ENCODE measurements at regions not wholly inside any gene's neighbourhood (a gene's known extent, or its start where the extent isn't known, plus 50 kb on each side); places are given as distances from the start of the nearest gene placed in this dataset.

DNA sequence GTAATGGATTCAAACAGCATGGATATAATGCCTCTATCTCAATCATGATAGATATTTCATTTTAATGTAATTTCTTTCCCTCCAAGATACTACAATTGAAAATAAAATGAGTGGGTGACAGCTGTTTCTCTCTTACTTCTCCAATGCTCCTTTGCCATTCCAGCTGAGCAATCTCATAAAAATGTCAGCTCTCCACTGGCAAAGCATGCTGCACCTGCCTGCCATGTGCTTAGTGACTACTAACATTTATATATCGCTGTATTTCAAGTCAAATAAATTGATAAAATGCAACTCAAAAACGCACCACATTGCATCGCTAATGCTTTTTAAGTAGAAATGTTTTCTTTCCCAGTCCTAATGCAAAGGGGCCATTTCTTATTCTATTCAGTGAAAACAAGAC lies 1093.9 kb downstream of the CBLN2 start:
- TF ChIP-seq, protein P1, sequence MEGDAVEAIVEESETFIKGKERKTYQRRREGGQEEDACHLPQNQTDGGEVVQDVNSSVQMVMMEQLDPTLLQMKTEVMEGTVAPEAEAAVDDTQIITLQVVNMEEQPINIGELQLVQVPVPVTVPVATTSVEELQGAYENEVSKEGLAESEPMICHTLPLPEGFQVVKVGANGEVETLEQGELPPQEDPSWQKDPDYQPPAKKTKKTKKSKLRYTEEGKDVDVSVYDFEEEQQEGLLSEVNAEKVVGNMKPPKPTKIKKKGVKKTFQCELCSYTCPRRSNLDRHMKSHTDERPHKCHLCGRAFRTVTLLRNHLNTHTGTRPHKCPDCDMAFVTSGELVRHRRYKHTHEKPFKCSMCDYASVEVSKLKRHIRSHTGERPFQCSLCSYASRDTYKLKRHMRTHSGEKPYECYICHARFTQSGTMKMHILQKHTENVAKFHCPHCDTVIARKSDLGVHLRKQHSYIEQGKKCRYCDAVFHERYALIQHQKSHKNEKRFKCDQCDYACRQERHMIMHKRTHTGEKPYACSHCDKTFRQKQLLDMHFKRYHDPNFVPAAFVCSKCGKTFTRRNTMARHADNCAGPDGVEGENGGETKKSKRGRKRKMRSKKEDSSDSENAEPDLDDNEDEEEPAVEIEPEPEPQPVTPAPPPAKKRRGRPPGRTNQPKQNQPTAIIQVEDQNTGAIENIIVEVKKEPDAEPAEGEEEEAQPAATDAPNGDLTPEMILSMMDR (IDR thresholded peaks at IDR 0.05) = no peak
- TF ChIP-seq, protein P2, sequence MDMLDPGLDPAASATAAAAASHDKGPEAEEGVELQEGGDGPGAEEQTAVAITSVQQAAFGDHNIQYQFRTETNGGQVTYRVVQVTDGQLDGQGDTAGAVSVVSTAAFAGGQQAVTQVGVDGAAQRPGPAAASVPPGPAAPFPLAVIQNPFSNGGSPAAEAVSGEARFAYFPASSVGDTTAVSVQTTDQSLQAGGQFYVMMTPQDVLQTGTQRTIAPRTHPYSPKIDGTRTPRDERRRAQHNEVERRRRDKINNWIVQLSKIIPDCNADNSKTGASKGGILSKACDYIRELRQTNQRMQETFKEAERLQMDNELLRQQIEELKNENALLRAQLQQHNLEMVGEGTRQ (CRISPR knock-in tag; IDR thresholded peaks at IDR 0.05) = no peak
